ENCODE measurements at regions not wholly inside any gene's neighbourhood (a gene's known extent, or its start where the extent isn't known, plus 50 kb on each side); places are given as distances from the start of the nearest gene placed in this dataset.

DNA sequence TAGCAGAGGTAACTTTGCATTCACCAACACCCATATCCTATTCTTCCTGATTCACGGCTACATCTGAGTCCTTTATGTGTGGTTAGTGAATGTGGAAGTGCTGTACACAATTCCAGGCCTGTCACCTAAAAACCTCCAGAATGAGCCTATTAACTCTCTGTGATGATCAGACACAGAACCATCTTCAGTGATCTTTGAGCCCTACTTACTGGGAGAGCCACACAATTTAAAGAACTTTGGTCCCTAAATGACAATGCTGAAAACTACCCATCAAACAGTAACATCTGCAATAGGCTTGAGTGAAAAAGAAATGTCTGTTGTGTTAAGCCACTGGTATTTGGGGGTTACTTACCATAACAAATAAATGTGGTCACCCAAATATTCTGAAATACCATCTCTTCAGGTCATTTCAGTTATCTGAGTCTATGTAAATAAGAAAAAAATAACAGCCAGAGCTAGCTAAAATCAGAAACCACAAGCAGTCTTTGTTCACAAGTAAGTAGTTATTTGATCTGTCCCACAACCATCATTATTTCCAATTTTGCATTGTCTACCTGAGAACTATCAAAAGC lies 145.7 kb downstream of the HGF start:
- H3K4me1 ChIP-seq: no peaks in the 10 kb centered on the region
- no peaks in the 10 kb centered on the region for H3K9me3 ChIP-seq
- H3K27me3 ChIP-seq: no peaks in the 10 kb centered on the region
- TF ChIP-seq, protein P1, sequence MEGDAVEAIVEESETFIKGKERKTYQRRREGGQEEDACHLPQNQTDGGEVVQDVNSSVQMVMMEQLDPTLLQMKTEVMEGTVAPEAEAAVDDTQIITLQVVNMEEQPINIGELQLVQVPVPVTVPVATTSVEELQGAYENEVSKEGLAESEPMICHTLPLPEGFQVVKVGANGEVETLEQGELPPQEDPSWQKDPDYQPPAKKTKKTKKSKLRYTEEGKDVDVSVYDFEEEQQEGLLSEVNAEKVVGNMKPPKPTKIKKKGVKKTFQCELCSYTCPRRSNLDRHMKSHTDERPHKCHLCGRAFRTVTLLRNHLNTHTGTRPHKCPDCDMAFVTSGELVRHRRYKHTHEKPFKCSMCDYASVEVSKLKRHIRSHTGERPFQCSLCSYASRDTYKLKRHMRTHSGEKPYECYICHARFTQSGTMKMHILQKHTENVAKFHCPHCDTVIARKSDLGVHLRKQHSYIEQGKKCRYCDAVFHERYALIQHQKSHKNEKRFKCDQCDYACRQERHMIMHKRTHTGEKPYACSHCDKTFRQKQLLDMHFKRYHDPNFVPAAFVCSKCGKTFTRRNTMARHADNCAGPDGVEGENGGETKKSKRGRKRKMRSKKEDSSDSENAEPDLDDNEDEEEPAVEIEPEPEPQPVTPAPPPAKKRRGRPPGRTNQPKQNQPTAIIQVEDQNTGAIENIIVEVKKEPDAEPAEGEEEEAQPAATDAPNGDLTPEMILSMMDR (IDR thresholded peaks at IDR 0.05): no peak
- H3K36me3 ChIP-seq: no peaks in the 10 kb centered on the region
- H3K27ac ChIP-seq: no peak overlapping the region
- no peak overlapping the region for H3K4me3 ChIP-seq
- DNase-seq: no peak

DNA sequence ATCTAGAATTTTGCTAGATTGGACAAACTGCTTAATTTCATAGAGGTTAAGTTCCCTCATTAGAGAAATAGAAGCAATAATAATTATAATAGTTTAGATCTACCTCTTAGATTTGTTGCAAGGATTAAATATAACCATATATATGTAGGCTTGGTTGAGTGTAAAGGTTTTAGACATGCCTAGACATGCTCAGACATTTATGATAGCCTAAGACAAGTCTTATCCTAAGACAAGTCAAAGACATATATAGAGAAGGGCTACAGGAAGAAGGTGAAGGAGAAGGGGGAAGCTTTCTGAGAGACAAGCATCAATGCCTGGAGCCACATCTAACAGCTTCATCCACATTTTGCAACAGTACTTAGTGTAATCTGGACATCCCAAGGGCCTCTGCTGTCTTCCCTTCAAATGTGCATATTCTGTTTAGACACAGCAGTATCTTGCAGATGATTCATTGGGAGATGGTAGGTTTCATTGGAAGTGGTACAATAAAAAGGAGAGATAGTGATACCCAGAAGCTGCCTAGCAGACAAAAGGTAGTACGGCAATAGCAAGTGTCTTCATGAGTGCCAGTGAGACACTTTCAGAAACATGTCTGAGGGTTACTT lies 146.5 kb downstream of the HGF start:
- no peaks in the 10 kb centered on the region for H3K27me3 ChIP-seq
- H3K4me1 ChIP-seq: no peaks in the 10 kb centered on the region
- H3K27ac ChIP-seq: no peak overlapping the region
- no peak overlapping the region for H3K4me3 ChIP-seq
- no peak for TF ChIP-seq POLR2A (IDR thresholded peaks at IDR 0.05)
- TF ChIP-seq, protein P1 (IDR thresholded peaks at IDR 0.05): no peak
- no peaks in the 10 kb centered on the region for H3K9me3 ChIP-seq
- no peaks in the 10 kb centered on the region for H3K36me3 ChIP-seq
- no peak for DNase-seq

DNA sequence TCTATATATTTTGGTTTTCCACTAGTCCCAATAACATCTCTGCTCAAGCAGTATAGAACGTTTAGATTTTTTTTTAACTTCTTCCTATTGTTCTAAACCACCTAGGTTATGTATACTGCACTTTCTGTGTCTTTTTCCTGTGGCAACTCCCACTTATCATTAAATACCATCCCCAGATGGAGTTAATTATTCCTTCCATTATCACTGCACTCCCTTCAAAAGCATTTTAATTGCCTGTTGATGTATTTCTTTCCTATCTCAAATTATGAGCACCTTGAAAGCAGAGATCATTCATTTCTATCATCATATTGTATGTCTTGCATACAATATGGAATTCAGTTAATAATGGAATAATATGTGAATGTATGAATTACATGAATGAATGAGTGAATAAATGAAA lies 148.0 kb downstream of the HGF start:
- DNase-seq: no peak
- Histone ChIP-seq H3K9me3 (no peaks in the 10 kb centered on the region), H3K36me3 (no peaks in the 10 kb centered on the region), H3K4me1 (no peaks in the 10 kb centered on the region), H3K27me3 (no peaks in the 10 kb centered on the region), H3K4me3 (no peak overlapping the region), H3K27ac (no peak overlapping the region)
- no peak for TF ChIP-seq POLR2A (IDR thresholded peaks at IDR 0.05)

DNA sequence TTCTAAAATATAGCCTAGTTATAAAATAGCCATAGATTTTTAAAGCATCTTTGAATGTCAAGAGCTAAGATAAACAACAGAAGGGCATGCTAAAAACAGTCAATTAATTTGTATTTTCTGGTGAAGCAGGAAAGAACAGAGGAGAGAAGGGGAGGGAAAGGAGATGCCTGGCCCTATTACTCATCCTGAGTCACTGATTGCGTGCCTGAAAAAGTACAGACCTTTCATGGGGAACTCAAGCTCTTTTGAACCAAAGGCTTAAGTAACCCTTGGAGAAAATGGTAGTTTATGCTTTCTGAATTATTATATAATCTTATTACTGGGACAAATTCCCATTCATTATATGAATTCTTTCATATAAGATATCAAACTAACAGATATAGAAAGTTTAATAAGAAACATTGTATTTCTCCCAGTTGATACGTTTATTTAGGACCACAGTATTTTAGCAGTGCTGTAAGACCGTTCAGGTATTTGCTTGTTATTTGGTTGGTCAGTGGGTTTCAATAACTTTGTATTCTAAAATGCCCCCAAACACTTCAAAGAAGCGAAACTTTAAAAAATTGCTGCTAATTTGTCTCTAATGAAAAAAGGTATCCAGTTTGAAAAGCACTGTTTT lies 151.3 kb downstream of the HGF start:
- no peak overlapping the region for H3K27ac ChIP-seq
- no peaks in the 10 kb centered on the region for H3K4me1 ChIP-seq
- no peak overlapping the region for H3K4me3 ChIP-seq
- H3K36me3 ChIP-seq: no peaks in the 10 kb centered on the region
- no peak for DNase-seq
- TF ChIP-seq, protein P1 (IDR thresholded peaks at IDR 0.05): no peak
- TF ChIP-seq POLR2A (IDR thresholded peaks at IDR 0.05): no peak
- no peaks in the 10 kb centered on the region for H3K9me3 ChIP-seq
- H3K27me3 ChIP-seq: no peaks in the 10 kb centered on the region

DNA sequence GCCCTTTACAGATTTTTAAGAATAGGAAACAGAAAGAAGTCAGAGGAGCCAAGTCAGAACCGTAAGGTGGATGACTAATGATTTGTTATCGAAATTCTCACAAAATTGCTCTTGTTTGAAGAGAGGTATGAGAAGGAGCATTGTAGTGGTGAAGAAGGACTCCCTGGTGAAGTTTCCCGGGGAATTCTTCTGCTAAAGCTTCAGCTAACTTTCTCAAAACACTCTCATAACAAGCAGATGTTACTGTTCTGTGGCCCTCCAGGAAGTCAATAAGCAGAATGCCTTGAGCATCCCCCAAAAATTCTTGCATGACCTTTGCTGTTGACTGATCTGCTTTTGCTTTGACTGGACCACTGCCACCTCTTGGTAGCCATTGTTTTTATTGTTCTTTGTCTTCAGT lies 152.9 kb downstream of the HGF start:
- Histone ChIP-seq H3K4me1 (no peaks in the 10 kb centered on the region), H3K27me3 (no peaks in the 10 kb centered on the region), H3K27ac (no peak overlapping the region), H3K9me3 (no peaks in the 10 kb centered on the region), H3K4me3 (no peak overlapping the region), H3K36me3 (no peaks in the 10 kb centered on the region)
- no peak for TF ChIP-seq POLR2A (IDR thresholded peaks at IDR 0.05)
- TF ChIP-seq, protein P1 (IDR thresholded peaks at IDR 0.05): no peak
- no peak for DNase-seq

DNA sequence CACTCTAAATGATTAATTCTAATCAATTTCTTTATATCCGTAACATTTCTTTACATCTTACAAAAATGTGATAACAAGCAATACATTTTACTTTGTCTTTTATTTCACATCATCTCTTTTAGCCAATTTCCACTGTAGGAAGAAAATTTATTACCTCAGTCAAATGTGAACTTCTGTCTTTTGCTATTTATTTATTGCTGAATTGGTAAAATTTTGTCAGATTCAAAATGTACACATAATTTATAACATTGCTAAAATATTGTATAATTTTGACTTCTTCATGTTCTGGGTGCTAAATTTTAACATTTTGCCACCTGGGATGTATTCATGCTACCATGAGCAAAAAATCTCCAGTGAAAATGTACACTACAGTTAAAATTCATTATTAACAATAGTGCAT lies 158.0 kb downstream of the HGF start:
- Histone ChIP-seq H3K27ac (no peak overlapping the region), H3K9me3 (no peaks in the 10 kb centered on the region), H3K4me1 (no peaks in the 10 kb centered on the region), H3K27me3 (no peaks in the 10 kb centered on the region), H3K36me3 (no peaks in the 10 kb centered on the region), H3K4me3 (no peak overlapping the region)
- TF ChIP-seq POLR2A (IDR thresholded peaks at IDR 0.05): no peak
- TF ChIP-seq, protein P1 (IDR thresholded peaks at IDR 0.05): no peak
- DNase-seq: no peak
